ENCODE measurements at regions not wholly inside any gene's neighbourhood (a gene's known extent, or its start where the extent isn't known, plus 50 kb on each side); places are given as distances from the start of the nearest gene placed in this dataset.

- CTCF ChIA-PET: no interaction called here
- Histone ChIP-seq H3K27ac (ENCODE audit: insufficient read depth in 1 of 2, low read depth in 1 of 2, low read length in 2 of 2, poor library complexity in 1 of 2, severe bottlenecking in 2 of 2) (no peak overlapping the region), H3K9me3 (ENCODE audit: control extremely low read depth in 1 of 5, control insufficient read depth in 4 of 5, insufficient read depth in 2 of 5, low read depth in 1 of 5, low read length in 4 of 5) (peaks cover 0 to 4% (median 0%) of the 10 kb centered on the region in 5 experiments), H3K4me3 (ENCODE audit: control insufficient read depth in 1 of 7, extremely low read depth in 1 of 7, insufficient read depth in 4 of 7, low read depth in 2 of 7, low read length in 6 of 7) (no peak overlapping the region), H3K4me1 (ENCODE audit: control extremely low read depth in 1 of 4, control insufficient read depth in 4 of 4, insufficient read depth in 4 of 4, low read length in 3 of 4) (no peaks in the 10 kb centered on the region), H3K27me3 (replicated peaks in 2 of 5; ENCODE audit: control insufficient read depth in 4 of 5, insufficient read depth in 5 of 5, low read length in 4 of 5) (no peaks in the 10 kb centered on the region), H3K36me3 (ENCODE audit: control insufficient read depth in 4 of 4, insufficient read depth in 4 of 4, low read length in 3 of 4) (no peaks in the 10 kb centered on the region)
- WGBS (ENCODE audit: insufficient coverage): 100% methylated on average over 2 of the region's 2 CpGs
- no peak for DNase-seq
- POLR2A ChIA-PET: no interaction called here
These were observed 273.9 kb downstream of the NUAK1 start for GRCh38 chr12:105864901-105865300.

- no peaks in the 10 kb centered on the region for H3K36me3 ChIP-seq (ENCODE audit: control insufficient read depth in 4 of 4, insufficient read depth in 4 of 4, low read length in 3 of 4)
- ChIA-PET POLR2A (interaction anchor here (0.7 kb wide), 1 partner anchor 121 kb away, joined by 4 read pairs; no protein-coding TSS in a partner anchor), CTCF (no interaction called here)
- WGBS (ENCODE audit: insufficient coverage): 92% methylated on average over 2 of the region's 6 CpGs
- no peak overlapping the region for H3K4me3 ChIP-seq (ENCODE audit: control insufficient read depth in 1 of 7, extremely low read depth in 1 of 7, insufficient read depth in 4 of 7, low read depth in 2 of 7, low read length in 6 of 7)
- DNase-seq: no peak
- H3K9me3 ChIP-seq (ENCODE audit: control extremely low read depth in 1 of 5, control insufficient read depth in 4 of 5, insufficient read depth in 2 of 5, low read depth in 1 of 5, low read length in 4 of 5): peaks cover 0 to 5% (median 0%) of the 10 kb centered on the region in 5 experiments
- H3K4me1 ChIP-seq (ENCODE audit: control extremely low read depth in 1 of 4, control insufficient read depth in 4 of 4, insufficient read depth in 4 of 4, low read length in 3 of 4): no peaks in the 10 kb centered on the region
- no peak overlapping the region for H3K27ac ChIP-seq (ENCODE audit: insufficient read depth in 1 of 2, low read depth in 1 of 2, low read length in 2 of 2, poor library complexity in 1 of 2, severe bottlenecking in 2 of 2)
- no peaks in the 10 kb centered on the region for H3K27me3 ChIP-seq (replicated peaks in 2 of 5; ENCODE audit: control insufficient read depth in 4 of 5, insufficient read depth in 5 of 5, low read length in 4 of 5)
These were observed 272.9 kb downstream of the NUAK1 start for GRCh38 chr12:105865886-105866285.

DNA sequence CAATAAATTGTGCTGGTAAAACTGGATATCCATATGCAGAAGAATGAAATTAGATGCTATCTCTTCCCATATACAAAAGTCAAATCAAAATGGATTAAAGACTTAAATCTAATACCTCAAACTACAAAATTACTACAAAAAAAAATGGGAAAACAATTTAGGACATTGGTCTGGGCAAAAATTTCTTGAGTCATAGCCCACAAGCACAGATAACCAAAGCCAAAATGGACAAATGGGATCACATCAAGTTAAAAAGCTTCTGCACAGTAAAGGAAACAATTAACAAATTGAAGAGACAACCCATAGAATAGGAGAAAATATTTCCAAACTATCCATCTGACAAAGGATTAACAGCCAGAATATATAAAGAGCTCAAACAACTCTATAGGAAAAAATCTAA, 264.6 kb downstream of the NUAK1 start:
- Histone ChIP-seq H3K36me3 (ENCODE audit: control insufficient read depth in 4 of 4, insufficient read depth in 4 of 4, low read length in 3 of 4) (no peaks in the 10 kb centered on the region), H3K27me3 (replicated peaks in 2 of 5; ENCODE audit: control insufficient read depth in 4 of 5, insufficient read depth in 5 of 5, low read length in 4 of 5) (no peaks in the 10 kb centered on the region), H3K4me1 (ENCODE audit: control extremely low read depth in 1 of 4, control insufficient read depth in 4 of 4, insufficient read depth in 4 of 4, low read length in 3 of 4) (no peaks in the 10 kb centered on the region), H3K9me3 (ENCODE audit: control extremely low read depth in 1 of 5, control insufficient read depth in 4 of 5, insufficient read depth in 2 of 5, low read depth in 1 of 5, low read length in 4 of 5) (peaks cover 0 to 5% (median 0%) of the 10 kb centered on the region in 5 experiments), H3K27ac (ENCODE audit: insufficient read depth in 1 of 2, low read depth in 1 of 2, low read length in 2 of 2, poor library complexity in 1 of 2, severe bottlenecking in 2 of 2) (no peak overlapping the region), H3K4me3 (ENCODE audit: control insufficient read depth in 1 of 7, extremely low read depth in 1 of 7, insufficient read depth in 4 of 7, low read depth in 2 of 7, low read length in 6 of 7) (no peak overlapping the region)
- ChIA-PET POLR2A (no interaction called here), CTCF (interaction anchor here (0.9 kb wide), 1 partner anchor 35 kb away, joined by 3 read pairs; no protein-coding TSS in a partner anchor)
- DNase-seq: no peak

GRCh38 chr12:105876396-105876927, 262.3 kb downstream of the NUAK1 start:
- POLR2A ChIA-PET: no interaction called here
- H3K27ac ChIP-seq (ENCODE audit: insufficient read depth in 1 of 2, low read depth in 1 of 2, low read length in 2 of 2, poor library complexity in 1 of 2, severe bottlenecking in 2 of 2): no peak overlapping the region
- H3K4me3 ChIP-seq (ENCODE audit: control insufficient read depth in 1 of 7, extremely low read depth in 1 of 7, insufficient read depth in 4 of 7, low read depth in 2 of 7, low read length in 6 of 7): no peak overlapping the region
- no peak for DNase-seq
- H3K27me3 ChIP-seq (replicated peaks in 2 of 5; ENCODE audit: control insufficient read depth in 4 of 5, insufficient read depth in 5 of 5, low read length in 4 of 5): no peaks in the 10 kb centered on the region
- no peaks in the 10 kb centered on the region for H3K36me3 ChIP-seq (ENCODE audit: control insufficient read depth in 4 of 4, insufficient read depth in 4 of 4, low read length in 3 of 4)
- CTCF ChIA-PET: interaction anchor here (0.7 kb wide), 1 partner anchor 10 kb away, joined by 3 read pairs; no protein-coding TSS in a partner anchor
- no peaks in the 10 kb centered on the region for H3K9me3 ChIP-seq (ENCODE audit: control extremely low read depth in 1 of 5, control insufficient read depth in 4 of 5, insufficient read depth in 2 of 5, low read depth in 1 of 5, low read length in 4 of 5)
- no peaks in the 10 kb centered on the region for H3K4me1 ChIP-seq (ENCODE audit: control extremely low read depth in 1 of 4, control insufficient read depth in 4 of 4, insufficient read depth in 4 of 4, low read length in 3 of 4)
- WGBS (ENCODE audit: insufficient coverage): no CpG with 5 or more reads among the region's 2 CpGs

GRCh38 chr12:105878964-105879363, 259.8 kb downstream of the NUAK1 start:
- Histone ChIP-seq H3K4me1 (ENCODE audit: control extremely low read depth in 1 of 4, control insufficient read depth in 4 of 4, insufficient read depth in 4 of 4, low read length in 3 of 4) (no peaks in the 10 kb centered on the region), H3K27me3 (replicated peaks in 2 of 5; ENCODE audit: control insufficient read depth in 4 of 5, insufficient read depth in 5 of 5, low read length in 4 of 5) (no peaks in the 10 kb centered on the region), H3K27ac (ENCODE audit: insufficient read depth in 1 of 2, low read depth in 1 of 2, low read length in 2 of 2, poor library complexity in 1 of 2, severe bottlenecking in 2 of 2) (no peak overlapping the region), H3K36me3 (ENCODE audit: control insufficient read depth in 4 of 4, insufficient read depth in 4 of 4, low read length in 3 of 4) (no peaks in the 10 kb centered on the region), H3K4me3 (ENCODE audit: control insufficient read depth in 1 of 7, extremely low read depth in 1 of 7, insufficient read depth in 4 of 7, low read depth in 2 of 7, low read length in 6 of 7) (no peak overlapping the region), H3K9me3 (ENCODE audit: control extremely low read depth in 1 of 5, control insufficient read depth in 4 of 5, insufficient read depth in 2 of 5, low read depth in 1 of 5, low read length in 4 of 5) (no peaks in the 10 kb centered on the region)
- POLR2A ChIA-PET: no interaction called here
- no peak for DNase-seq
- 100% methylated on average over 2 of the region's 3 CpGs for WGBS (ENCODE audit: insufficient coverage)
- CTCF ChIA-PET: no interaction called here

- 100% methylated on average over 1 of the region's 2 CpGs for WGBS (ENCODE audit: insufficient coverage)
- H3K27me3 ChIP-seq (replicated peaks in 2 of 5; ENCODE audit: control insufficient read depth in 4 of 5, insufficient read depth in 5 of 5, low read length in 4 of 5): peaks cover 0 to 3% (median 0%) of the 10 kb centered on the region in 5 experiments
- DNase-seq: no peak
- H3K27ac ChIP-seq (ENCODE audit: insufficient read depth in 1 of 2, low read depth in 1 of 2, low read length in 2 of 2, poor library complexity in 1 of 2, severe bottlenecking in 2 of 2): no peak overlapping the region
- H3K9me3 ChIP-seq (ENCODE audit: control extremely low read depth in 1 of 5, control insufficient read depth in 4 of 5, insufficient read depth in 2 of 5, low read depth in 1 of 5, low read length in 4 of 5): peaks cover 0 to 3% (median 0%) of the 10 kb centered on the region in 5 experiments
- ChIA-PET CTCF (no interaction called here), POLR2A (no interaction called here)
- no peaks in the 10 kb centered on the region for H3K4me1 ChIP-seq (ENCODE audit: control extremely low read depth in 1 of 4, control insufficient read depth in 4 of 4, insufficient read depth in 4 of 4, low read length in 3 of 4)
- H3K4me3 ChIP-seq (ENCODE audit: control insufficient read depth in 1 of 7, extremely low read depth in 1 of 7, insufficient read depth in 4 of 7, low read depth in 2 of 7, low read length in 6 of 7): no peak overlapping the region
- no peaks in the 10 kb centered on the region for H3K36me3 ChIP-seq (ENCODE audit: control insufficient read depth in 4 of 4, insufficient read depth in 4 of 4, low read length in 3 of 4)
These were observed 257.8 kb downstream of the NUAK1 start for GRCh38 chr12:105880824-105881388.

DNA sequence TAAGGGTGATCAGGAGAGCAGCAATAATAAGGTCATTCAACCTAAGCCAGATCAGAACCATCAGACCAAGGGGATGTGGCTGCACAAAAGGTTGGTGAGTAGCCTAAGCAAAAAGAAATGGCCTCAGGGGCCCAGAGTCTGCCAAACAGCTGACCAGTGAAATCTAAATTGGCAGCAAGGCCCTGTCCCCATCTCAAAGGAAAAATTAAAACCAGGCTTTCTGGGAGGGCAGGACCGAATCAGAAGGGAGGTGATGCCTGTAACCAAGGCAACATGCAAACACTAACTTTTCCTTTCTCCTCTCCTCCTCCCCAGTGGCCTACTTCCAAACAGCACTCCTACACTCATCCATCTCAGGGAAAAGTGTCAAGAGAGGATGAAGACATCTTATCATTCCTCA, 256.4 kb downstream of the NUAK1 start:
- Histone ChIP-seq H3K27ac (ENCODE audit: insufficient read depth in 1 of 2, low read depth in 1 of 2, low read length in 2 of 2, poor library complexity in 1 of 2, severe bottlenecking in 2 of 2) (no peak overlapping the region), H3K9me3 (ENCODE audit: control extremely low read depth in 1 of 5, control insufficient read depth in 4 of 5, insufficient read depth in 2 of 5, low read depth in 1 of 5, low read length in 4 of 5) (peaks cover 0 to 3% (median 0%) of the 10 kb centered on the region in 5 experiments), H3K4me3 (ENCODE audit: control insufficient read depth in 1 of 7, extremely low read depth in 1 of 7, insufficient read depth in 4 of 7, low read depth in 2 of 7, low read length in 6 of 7) (no peak overlapping the region), H3K36me3 (ENCODE audit: control insufficient read depth in 4 of 4, insufficient read depth in 4 of 4, low read length in 3 of 4) (no peaks in the 10 kb centered on the region), H3K4me1 (ENCODE audit: control extremely low read depth in 1 of 4, control insufficient read depth in 4 of 4, insufficient read depth in 4 of 4, low read length in 3 of 4) (no peaks in the 10 kb centered on the region), H3K27me3 (replicated peaks in 2 of 5; ENCODE audit: control insufficient read depth in 4 of 5, insufficient read depth in 5 of 5, low read length in 4 of 5) (peaks cover 0 to 3% (median 0%) of the 10 kb centered on the region in 5 experiments)
- DNase-seq: no peak
- ChIA-PET POLR2A (no interaction called here), CTCF (no interaction called here)
- no CpG with 5 or more reads among the region's 1 CpG for WGBS (ENCODE audit: insufficient coverage)
